C4-2B (cell line): ENCODE measurements at regions not wholly inside any gene's neighbourhood (a gene's known extent, or its start where the extent isn't known, plus 50 kb on each side); places are given as distances from the start of the nearest gene placed in this dataset.
"Not testable (repeated sequence)": the region's sequence is repeated elsewhere in the genome, so short reads cannot be mapped to it uniquely, and the experiment has no call there.

Experiments
- H3K27ac ChIP-seq: fragments of 450-650 bp; 2 replicates; pipeline ENCODE4 v1.5.1; 2017
- ZFX ChIP-seq: fragments of 450-650 bp; IDR thresholded peaks from 2 replicates; pipeline ENCODE4 v1.6.1; 2017
- TF ChIP-seq, protein P1 (sequence below): fragments of 450-650 bp; conservative IDR thresholded peaks from 2 replicates; pipeline ENCODE4 v1.5.1; 2017; ENCODE audit warnings: mild to moderate bottlenecking

DNA sequence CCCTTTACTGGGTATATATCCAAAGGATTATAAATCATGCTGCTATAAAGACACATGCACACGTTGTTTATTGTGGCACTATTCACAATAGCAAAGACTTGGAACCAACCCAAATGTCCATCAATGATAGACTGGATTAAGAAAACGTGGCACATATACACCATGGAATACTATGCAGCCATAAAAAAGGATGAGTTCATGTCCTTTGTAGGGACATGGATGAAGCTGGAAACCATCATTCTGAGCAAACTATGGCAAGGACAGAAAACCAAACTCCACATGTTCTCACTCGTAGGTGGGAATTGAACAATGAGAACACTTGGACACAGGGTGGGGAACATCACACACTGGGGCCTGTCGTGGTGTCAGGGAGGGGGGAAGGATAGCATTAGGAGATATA lies 59.2 kb downstream of the CXorf49B start:
- H3K27ac ChIP-seq, result not testable (repeated sequence)

DNA sequence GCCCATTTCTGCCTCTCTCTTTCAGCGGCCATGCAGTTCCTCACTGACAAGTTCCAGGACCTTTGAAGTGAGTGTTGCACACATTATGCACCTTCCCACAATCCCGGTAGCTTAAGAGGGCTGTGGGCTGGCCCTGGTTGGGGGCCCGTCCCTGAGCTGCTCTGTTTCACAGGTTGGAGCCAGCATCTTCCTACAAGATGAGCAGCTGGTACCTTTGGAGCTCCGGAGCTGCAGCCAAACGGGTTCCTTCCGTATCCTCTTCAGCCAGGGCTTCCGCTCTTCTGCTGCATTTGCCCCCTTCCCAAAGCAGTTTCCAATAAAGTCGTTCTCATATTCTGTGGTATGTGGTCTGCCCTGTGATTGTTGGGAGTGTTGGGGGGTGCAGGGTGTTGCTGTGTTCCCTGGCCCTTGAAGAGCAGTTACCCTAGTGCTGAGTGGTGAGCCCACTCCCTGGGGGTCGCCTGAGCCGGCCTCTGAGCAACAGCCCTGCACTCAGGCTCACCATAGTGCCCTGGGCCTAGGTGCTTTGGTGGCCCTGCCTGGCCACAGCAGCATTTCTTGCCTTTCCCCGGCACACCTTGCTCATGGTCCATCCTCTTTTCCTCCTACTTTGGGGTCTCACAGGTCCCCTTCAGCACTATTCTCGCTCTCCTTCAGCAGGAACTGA lies 60.4 kb downstream of the CXorf49B start:
- no peak for TF ChIP-seq ZFX
- TF ChIP-seq, protein P1, sequence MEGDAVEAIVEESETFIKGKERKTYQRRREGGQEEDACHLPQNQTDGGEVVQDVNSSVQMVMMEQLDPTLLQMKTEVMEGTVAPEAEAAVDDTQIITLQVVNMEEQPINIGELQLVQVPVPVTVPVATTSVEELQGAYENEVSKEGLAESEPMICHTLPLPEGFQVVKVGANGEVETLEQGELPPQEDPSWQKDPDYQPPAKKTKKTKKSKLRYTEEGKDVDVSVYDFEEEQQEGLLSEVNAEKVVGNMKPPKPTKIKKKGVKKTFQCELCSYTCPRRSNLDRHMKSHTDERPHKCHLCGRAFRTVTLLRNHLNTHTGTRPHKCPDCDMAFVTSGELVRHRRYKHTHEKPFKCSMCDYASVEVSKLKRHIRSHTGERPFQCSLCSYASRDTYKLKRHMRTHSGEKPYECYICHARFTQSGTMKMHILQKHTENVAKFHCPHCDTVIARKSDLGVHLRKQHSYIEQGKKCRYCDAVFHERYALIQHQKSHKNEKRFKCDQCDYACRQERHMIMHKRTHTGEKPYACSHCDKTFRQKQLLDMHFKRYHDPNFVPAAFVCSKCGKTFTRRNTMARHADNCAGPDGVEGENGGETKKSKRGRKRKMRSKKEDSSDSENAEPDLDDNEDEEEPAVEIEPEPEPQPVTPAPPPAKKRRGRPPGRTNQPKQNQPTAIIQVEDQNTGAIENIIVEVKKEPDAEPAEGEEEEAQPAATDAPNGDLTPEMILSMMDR, result no peak

DNA sequence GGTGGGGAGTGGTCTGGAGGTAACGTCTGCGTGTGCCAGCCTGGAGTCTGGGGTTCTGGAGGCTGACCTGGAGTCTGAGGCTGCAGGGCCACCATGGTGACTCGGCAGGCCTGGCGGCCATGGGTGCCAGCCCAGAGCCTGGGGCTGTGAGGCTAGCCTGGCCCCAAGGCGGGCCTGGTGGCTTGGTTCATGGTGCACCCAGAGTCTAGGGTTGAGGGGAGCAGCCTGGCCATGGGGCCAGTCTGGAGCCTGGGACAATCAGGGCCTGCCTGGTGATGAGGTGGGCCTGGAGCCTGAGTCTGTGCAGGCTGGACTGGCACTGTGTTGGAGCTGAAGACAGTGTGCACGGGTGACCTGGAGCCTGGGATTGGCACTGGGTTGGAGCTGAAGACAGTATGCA lies 64.9 kb downstream of the CXorf49B start:
- no peak overlapping the region for H3K27ac ChIP-seq
- no peak for TF ChIP-seq ZFX
- TF ChIP-seq, protein P1, result no peak

More for the DNA sequence above, 60.4 kb downstream of the CXorf49B start:
- H3K27ac ChIP-seq, result no peak overlapping the region

DNA sequence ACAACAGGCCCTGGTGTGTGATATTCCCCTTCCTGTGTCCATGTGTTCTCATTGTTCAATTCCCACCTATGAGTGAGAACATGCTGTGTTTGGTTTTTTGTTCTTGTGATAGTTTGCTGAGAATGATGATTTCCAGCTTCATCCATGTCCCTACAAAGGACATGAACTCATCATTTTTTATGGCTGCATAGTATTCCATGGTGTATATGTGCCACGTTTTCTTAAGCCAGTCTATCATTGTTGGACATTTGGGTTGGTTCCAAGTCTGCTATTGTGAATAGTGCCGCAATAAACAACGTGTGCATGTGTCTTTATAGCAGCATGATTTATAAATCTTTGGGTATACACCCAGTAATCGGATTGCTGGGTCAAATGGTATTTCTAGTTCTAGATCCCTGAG lies 72.6 kb upstream of the NHSL2 start:
- H3K27ac ChIP-seq, result not testable (repeated sequence)

DNA sequence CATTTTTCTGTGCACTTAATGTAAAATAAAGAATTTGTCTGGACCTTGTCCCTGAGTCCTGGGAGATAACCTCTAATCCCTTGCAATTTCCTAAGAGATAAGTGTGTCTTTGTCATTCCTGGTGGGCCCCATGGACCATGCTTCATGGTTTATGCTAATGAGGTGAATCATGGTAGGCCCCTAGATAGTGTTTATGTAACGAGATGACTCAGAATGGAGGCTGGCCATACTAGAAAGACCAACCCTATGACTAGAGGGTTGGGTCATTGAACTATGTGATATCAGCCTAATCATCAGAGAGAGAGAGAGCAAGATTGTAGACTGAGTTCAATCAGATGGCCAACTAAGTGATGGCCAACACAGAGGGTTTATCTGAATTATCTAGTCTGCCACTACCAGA lies 64.2 kb upstream of the NHSL2 start:
- H3K27ac ChIP-seq, result no peak overlapping the region
- TF ChIP-seq, protein P1, result no peak
- TF ChIP-seq ZFX, result no peak

DNA sequence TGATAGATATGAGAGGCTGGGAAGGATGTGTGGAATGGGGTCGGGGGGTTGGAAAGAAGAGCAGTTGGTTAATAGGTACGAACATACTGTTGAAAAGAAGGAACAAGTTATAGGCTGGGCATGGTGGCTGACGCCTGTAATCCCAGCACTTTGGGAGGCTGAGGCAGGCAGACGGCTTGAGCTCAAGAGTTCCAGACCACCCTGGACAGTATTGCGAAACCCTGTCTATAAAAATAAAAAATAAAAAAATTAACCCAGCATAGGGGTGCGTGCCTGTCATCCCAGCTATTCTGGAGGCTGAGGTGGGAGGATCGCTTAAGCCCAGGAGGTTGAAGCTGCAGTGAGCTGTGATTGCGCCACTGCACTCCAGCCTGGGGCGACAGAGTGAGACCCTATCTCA lies 58.5 kb upstream of the NHSL2 start:
- no peak overlapping the region for H3K27ac ChIP-seq
- no peak for TF ChIP-seq ZFX
- TF ChIP-seq, protein P1, result no peak

DNA sequence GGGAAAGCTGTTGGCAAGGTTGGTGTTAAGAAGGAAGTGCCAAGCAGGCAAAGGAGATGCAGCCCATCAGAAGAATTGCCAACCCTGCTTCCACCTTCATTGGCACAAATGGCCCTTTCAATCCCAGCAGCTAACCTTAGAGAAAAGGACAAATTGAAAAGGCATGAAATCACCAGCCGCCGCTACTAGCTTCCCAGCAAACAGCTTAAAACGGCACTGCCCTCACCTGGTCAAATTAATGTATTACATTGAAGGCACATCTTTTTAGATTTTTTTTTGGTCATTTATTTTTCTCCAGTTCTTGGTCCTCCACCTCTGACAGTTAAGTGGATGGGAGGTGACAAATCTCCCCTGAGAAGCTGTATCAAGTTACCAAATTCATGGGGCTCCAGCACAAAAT lies 51.0 kb upstream of the NHSL2 start:
- TF ChIP-seq, protein P1, result peak; percentile 68
- no peak for TF ChIP-seq ZFX
- H3K27ac ChIP-seq, result no peak overlapping the region
